Endodermal cell (in vitro differentiated cells): ENCODE measurements at regions not wholly inside any gene's neighbourhood (a gene's known extent, or its start where the extent isn't known, plus 50 kb on each side); places are given as distances from the start of the nearest gene placed in this dataset.

Experiments
- DNase-seq: peaks from one replicate; pipeline ENCODE4 v3.0.0-alpha.2; 2017
- H3K27ac ChIP-seq: 2 replicates; pipeline ENCODE4 v1.5.1; 2013; ENCODE audit warnings: mild to moderate bottlenecking, low read depth, low read length, moderate library complexity
- H3K27me3 ChIP-seq: 2 replicates; pipeline ENCODE4 v1.6.1; 2013; ENCODE audit warnings: mild to moderate bottlenecking, low read length, moderate library complexity; ENCODE audit not compliant: insufficient read depth, control insufficient read depth, poor library complexity, severe bottlenecking
- H3K36me3 ChIP-seq: 2 replicates; pipeline ENCODE4 v1.7.0; 2013; ENCODE audit warnings: mild to moderate bottlenecking, low read length, moderate library complexity; ENCODE audit not compliant: control insufficient read depth, insufficient read depth
- H3K4me1 ChIP-seq: one replicate; pipeline ENCODE4 v1.7.0; 2013; ENCODE audit warnings: low read length; ENCODE audit not compliant: control insufficient read depth, insufficient read depth
- H3K4me3 ChIP-seq: 2 replicates; pipeline ENCODE4 v1.5.1; 2013; ENCODE audit warnings: mild to moderate bottlenecking, low read length, moderate library complexity
- H3K9ac ChIP-seq: 2 replicates; pipeline ENCODE4 v1.6.1; 2013; ENCODE audit warnings: mild to moderate bottlenecking, low read length, moderate library complexity; ENCODE audit not compliant: poor library complexity, severe bottlenecking; ENCODE audit errors: extremely low read depth
- H3K9me3 ChIP-seq: 2 replicates; pipeline ENCODE4 v1.6.1; 2013; ENCODE audit warnings: mild to moderate bottlenecking, low read length, moderate library complexity; ENCODE audit not compliant: control insufficient read depth
- H3K27ac Mint-ChIP-seq: 2 replicates; pipeline ENCODE4 v1.8.0; 2020; ENCODE audit warnings: mixed read lengths
- H3K27me3 Mint-ChIP-seq: 2 replicates; pipeline ENCODE4 v1.8.0; 2021; ENCODE audit warnings: mild to moderate bottlenecking, mixed read lengths; ENCODE audit not compliant: insufficient read depth
- H3K36me3 Mint-ChIP-seq: 2 replicates; pipeline ENCODE4 v1.8.0; 2020; ENCODE audit warnings: low read depth, mixed read lengths
- H3K4me1 Mint-ChIP-seq: 2 replicates; pipeline ENCODE4 v1.8.0; 2020; ENCODE audit warnings: mixed read lengths
- H3K4me3 Mint-ChIP-seq: 2 replicates; pipeline ENCODE4 v1.8.0; 2020; ENCODE audit warnings: mild to moderate bottlenecking, moderate library complexity, mixed read lengths
- H3K9me3 Mint-ChIP-seq: 2 replicates; pipeline ENCODE4 v1.8.0; 2020; ENCODE audit warnings: mild to moderate bottlenecking, mixed read lengths
- CTCF ChIP-seq: fragments of 200-600 bp; sonication (generic); conservative IDR thresholded peaks from 2 replicates; pipeline ENCODE4 v1.5.0; 2021; ENCODE audit warnings: antibody characterized with exemption, mild to moderate bottlenecking
- WGBS, 2 experiments: methylation state at CpG; one replicate each; pipeline versions ENCODE4 v1.1.5 to v1.1.7; 2013; ENCODE audit warnings: missing lambda C conversion rate in 2 of 2, mixed read lengths in 1 of 2; ENCODE audit not compliant: insufficient coverage in 1 of 2, insufficient read length in 1 of 2; 5-methylcytosine and 5-hydroxymethylcytosine counted together

- Histone ChIP-seq H3K4me3 (no peak overlapping the region), H3K27ac (no peak overlapping the region), H3K9ac (no peak overlapping the region), H3K9me3 (no peaks in the 10 kb centered on the region), H3K4me1 (no peaks in the 10 kb centered on the region), H3K36me3 (no peaks in the 10 kb centered on the region), H3K27me3 (no peaks in the 10 kb centered on the region)
- DNase-seq: no peak
- no peaks in the 10 kb centered on the region for H3K9me3 Mint-ChIP-seq
- H3K27ac Mint-ChIP-seq: no peak overlapping the region
- 73 to 90% methylated on average over 2 to 3 of the region's 4 CpGs for WGBS, 2 experiments
- H3K4me3 Mint-ChIP-seq: no peak overlapping the region
- no peaks in the 10 kb centered on the region for H3K4me1 Mint-ChIP-seq
- H3K36me3 Mint-ChIP-seq: no peaks in the 10 kb centered on the region
- H3K27me3 Mint-ChIP-seq: no peaks in the 10 kb centered on the region
- no peak for TF ChIP-seq CTCF
These were observed 329.5 kb upstream of the HSF2 start for GRCh38 chr6:122069932-122070331.

- Histone ChIP-seq H3K27me3 (no peaks in the 10 kb centered on the region), H3K4me1 (no peaks in the 10 kb centered on the region), H3K9ac (no peak overlapping the region), H3K27ac (no peak overlapping the region), H3K4me3 (no peak overlapping the region), H3K9me3 (no peaks in the 10 kb centered on the region), H3K36me3 (no peaks in the 10 kb centered on the region)
- no peaks in the 10 kb centered on the region for H3K9me3 Mint-ChIP-seq
- no peak overlapping the region for H3K4me3 Mint-ChIP-seq
- H3K27me3 Mint-ChIP-seq: no peaks in the 10 kb centered on the region
- no peak for TF ChIP-seq CTCF
- no peak overlapping the region for H3K27ac Mint-ChIP-seq
- H3K36me3 Mint-ChIP-seq: no peaks in the 10 kb centered on the region
- H3K4me1 Mint-ChIP-seq: peaks cover 5% of the 10 kb centered on the region
- 91 to 100% methylated on average over 5 to 7 of the region's 8 CpGs for WGBS, 2 experiments
- no peak for DNase-seq
These were observed 327.3 kb upstream of the HSF2 start for GRCh38 chr6:122072014-122072647.

GRCh38 chr6:122075084-122075838, 324.2 kb upstream of the HSF2 start:
- Histone ChIP-seq H3K27ac (no peak overlapping the region), H3K27me3 (no peaks in the 10 kb centered on the region), H3K4me3 (no peak overlapping the region), H3K4me1 (no peaks in the 10 kb centered on the region), H3K9ac (no peak overlapping the region), H3K9me3 (no peaks in the 10 kb centered on the region), H3K36me3 (no peaks in the 10 kb centered on the region)
- no peak for DNase-seq
- H3K27me3 Mint-ChIP-seq: no peaks in the 10 kb centered on the region
- no peaks in the 10 kb centered on the region for H3K36me3 Mint-ChIP-seq
- no peaks in the 10 kb centered on the region for H3K9me3 Mint-ChIP-seq
- TF ChIP-seq CTCF: no peak
- H3K4me3 Mint-ChIP-seq: no peak overlapping the region
- peak overlapping the region; percentile 43 for H3K27ac Mint-ChIP-seq
- H3K4me1 Mint-ChIP-seq: peaks cover 5% of the 10 kb centered on the region
